Endothelial cell (in vitro differentiated cells): ENCODE measurements at regions not wholly inside any gene's neighbourhood (a gene's known extent, or its start where the extent isn't known, plus 50 kb on each side); places are given as distances from the start of the nearest gene placed in this dataset.

Source experiments
- DNase-seq: peaks from one replicate; pipeline ENCODE4 v3.0.0; 2021; ENCODE audit warnings: low spot score
- H3K27ac Mint-ChIP-seq: one replicate; pipeline ENCODE4 v1.8.0; 2021; ENCODE audit warnings: mixed read lengths, inconsistent platforms; ENCODE audit not compliant: unreplicated experiment
- H3K27me3 Mint-ChIP-seq: one replicate; pipeline ENCODE4 v1.8.0; 2021; ENCODE audit warnings: mild to moderate bottlenecking, moderate library complexity, mixed read lengths, inconsistent platforms; ENCODE audit not compliant: unreplicated experiment
- H3K36me3 Mint-ChIP-seq: one replicate; pipeline ENCODE4 v1.8.0; 2021; ENCODE audit warnings: mild to moderate bottlenecking, low read depth, mixed read lengths, inconsistent platforms; ENCODE audit not compliant: unreplicated experiment
- H3K4me1 Mint-ChIP-seq: one replicate; pipeline ENCODE4 v1.8.0; 2021; ENCODE audit warnings: mild to moderate bottlenecking, mixed read lengths, inconsistent platforms; ENCODE audit not compliant: unreplicated experiment
- H3K4me3 Mint-ChIP-seq: one replicate; pipeline ENCODE4 v1.8.0; 2021; ENCODE audit warnings: mild to moderate bottlenecking, mixed read lengths, inconsistent platforms; ENCODE audit not compliant: unreplicated experiment
- H3K9me3 Mint-ChIP-seq: one replicate; pipeline ENCODE4 v1.8.0; 2021; ENCODE audit warnings: mixed read lengths, inconsistent platforms; ENCODE audit not compliant: unreplicated experiment
- TF ChIP-seq, protein P1 (sequence below): fragments of 200-600 bp; sonication (generic); IDR thresholded peaks from one replicate; pipeline ENCODE4 v1.5.0; 2021; ENCODE audit warnings: antibody characterized with exemption; ENCODE audit not compliant: unreplicated experiment

DNA sequence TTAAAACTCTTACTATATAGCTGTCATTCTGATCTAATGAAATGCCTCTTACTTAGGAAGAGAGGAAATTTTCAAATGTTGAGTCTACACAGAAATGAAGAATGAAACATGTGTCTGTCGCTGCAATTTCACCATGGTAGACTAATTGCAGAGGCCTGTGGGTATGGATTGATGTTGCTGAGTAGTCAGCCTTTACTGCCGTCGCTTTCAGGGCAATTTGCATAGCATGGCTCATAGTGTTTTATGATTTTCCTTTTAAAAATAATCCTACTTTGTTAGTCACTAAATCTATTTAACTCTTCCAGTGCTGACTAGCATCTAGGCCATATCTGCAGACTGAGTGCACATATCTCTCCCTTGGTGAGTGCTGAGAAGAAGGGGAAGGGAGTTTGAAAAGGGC is 819.2 kb downstream of the SATB2 start:
- Mint-ChIP-seq H3K9me3 (no peaks in the 10 kb centered on the region), H3K4me1 (no peaks in the 10 kb centered on the region), H3K4me3 (no peak overlapping the region), H3K27ac (no peak overlapping the region), H3K27me3 (no peaks in the 10 kb centered on the region), H3K36me3 (no peaks in the 10 kb centered on the region)
- TF ChIP-seq, protein P1, sequence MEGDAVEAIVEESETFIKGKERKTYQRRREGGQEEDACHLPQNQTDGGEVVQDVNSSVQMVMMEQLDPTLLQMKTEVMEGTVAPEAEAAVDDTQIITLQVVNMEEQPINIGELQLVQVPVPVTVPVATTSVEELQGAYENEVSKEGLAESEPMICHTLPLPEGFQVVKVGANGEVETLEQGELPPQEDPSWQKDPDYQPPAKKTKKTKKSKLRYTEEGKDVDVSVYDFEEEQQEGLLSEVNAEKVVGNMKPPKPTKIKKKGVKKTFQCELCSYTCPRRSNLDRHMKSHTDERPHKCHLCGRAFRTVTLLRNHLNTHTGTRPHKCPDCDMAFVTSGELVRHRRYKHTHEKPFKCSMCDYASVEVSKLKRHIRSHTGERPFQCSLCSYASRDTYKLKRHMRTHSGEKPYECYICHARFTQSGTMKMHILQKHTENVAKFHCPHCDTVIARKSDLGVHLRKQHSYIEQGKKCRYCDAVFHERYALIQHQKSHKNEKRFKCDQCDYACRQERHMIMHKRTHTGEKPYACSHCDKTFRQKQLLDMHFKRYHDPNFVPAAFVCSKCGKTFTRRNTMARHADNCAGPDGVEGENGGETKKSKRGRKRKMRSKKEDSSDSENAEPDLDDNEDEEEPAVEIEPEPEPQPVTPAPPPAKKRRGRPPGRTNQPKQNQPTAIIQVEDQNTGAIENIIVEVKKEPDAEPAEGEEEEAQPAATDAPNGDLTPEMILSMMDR = no peak
- DNase-seq = no peak

DNA sequence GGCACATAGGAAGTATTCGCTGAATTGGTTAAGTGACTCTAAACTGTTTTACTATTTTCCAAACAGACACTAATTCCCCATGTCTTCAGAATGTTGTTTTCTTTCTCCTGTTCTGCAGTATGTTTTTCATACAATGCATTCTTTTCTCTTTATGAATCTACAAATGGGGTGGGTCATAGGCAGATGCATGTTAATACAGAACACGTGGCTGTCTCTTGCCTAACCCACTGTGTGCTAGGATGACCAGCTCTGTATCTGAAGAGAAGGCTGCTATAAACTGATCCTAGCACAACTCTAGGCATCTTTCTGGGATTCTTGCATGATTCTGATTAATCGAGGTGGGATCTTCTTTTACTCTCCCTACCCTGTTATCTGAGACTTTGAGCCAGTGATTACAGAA is 826.0 kb downstream of the PLCL1 start:
- DNase-seq = no peak
- Mint-ChIP-seq H3K4me1 (no peaks in the 10 kb centered on the region), H3K27ac (no peak overlapping the region), H3K27me3 (no peaks in the 10 kb centered on the region), H3K9me3 (no peaks in the 10 kb centered on the region), H3K4me3 (no peak overlapping the region), H3K36me3 (no peaks in the 10 kb centered on the region)
- TF ChIP-seq, protein P1 = no peak

DNA sequence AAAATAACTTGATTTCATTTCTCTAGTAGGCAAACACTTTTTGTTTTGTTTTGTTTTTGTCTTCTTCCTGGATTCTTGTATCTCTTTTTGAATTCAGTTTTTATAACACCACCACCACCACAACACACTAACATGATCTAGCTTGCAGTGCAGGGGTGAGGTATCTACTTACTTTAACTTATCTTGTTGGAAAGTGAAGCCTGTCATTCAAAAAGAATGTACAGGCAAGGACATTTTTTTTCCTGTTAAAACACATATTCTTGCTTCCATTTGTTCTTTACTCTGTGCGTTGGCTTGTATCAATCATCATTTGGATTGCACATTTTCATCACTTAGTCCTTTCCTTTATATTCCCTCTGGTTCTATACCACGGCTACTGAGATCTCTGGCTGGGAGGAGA is 824.2 kb downstream of the PLCL1 start:
- Mint-ChIP-seq H3K4me1 (no peaks in the 10 kb centered on the region), H3K36me3 (no peaks in the 10 kb centered on the region), H3K9me3 (no peaks in the 10 kb centered on the region), H3K27ac (no peak overlapping the region), H3K4me3 (no peak overlapping the region), H3K27me3 (peaks cover 1% of the 10 kb centered on the region)
- DNase-seq = no peak
- TF ChIP-seq, protein P1 = no peak

DNA sequence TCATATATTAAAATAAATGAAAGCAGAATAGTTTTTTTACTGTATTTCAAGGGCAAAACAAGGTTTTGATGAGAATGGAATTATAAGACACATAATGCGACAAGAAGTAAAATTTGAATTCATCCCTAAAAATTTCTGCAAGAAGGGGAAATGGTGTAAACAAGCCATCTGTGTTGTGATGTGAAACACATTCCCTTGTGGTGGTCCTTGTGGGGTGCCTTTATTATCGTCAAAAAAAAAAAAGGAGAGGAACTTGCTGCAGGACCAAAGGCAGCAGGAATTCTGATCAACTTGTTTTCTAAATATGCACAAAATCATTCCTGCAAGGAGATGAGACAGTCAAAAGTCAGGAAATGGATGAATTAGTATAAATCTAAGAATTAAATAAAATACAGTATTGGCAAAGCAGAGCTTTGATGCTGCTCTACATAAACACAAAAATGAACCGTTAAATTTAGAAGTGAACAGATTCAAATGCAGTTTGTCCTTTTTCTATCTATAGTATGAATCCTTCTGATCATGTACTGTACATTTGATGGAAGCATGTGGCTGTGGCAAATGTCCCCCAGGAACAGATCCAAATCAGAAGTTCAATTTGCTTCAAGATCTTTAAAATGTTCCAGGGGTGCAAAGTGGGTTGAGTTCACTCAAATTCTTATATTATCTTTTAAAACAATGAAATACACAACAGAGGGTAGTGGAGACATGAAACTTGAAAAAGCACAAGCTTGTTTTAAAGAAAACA is 818.8 kb downstream of the PLCL1 start:
- DNase-seq = no peak
- Mint-ChIP-seq H3K9me3 (no peaks in the 10 kb centered on the region), H3K4me3 (no peak overlapping the region), H3K4me1 (no peaks in the 10 kb centered on the region), H3K27me3 (peaks cover 1% of the 10 kb centered on the region), H3K36me3 (no peaks in the 10 kb centered on the region), H3K27ac (no peak overlapping the region)
- TF ChIP-seq, protein P1 = no peak

DNA sequence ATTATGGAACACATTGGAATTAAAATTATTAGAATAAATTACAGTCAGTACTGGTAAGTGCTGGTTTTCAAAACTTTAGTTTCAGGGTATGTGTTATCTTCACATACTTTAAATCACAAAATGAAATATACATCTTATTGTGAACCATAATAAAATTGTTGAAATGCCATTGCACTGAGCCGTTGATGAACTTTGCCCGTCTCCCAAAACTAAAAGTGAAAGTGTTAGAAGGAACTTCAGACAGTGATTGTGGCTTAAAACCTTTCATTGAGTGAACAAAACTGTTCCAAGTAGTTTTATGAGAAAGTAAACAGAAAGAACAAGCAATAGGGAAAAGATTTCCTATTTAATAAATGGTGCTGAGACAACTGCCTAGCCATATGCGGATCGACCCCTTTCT is 811.6 kb downstream of the PLCL1 start:
- Mint-ChIP-seq H3K36me3 (no peaks in the 10 kb centered on the region), H3K4me3 (no peak overlapping the region), H3K27me3 (no peaks in the 10 kb centered on the region), H3K27ac (no peak overlapping the region), H3K9me3 (no peaks in the 10 kb centered on the region), H3K4me1 (no peaks in the 10 kb centered on the region)
- TF ChIP-seq, protein P1 = no peak
- DNase-seq = no peak
